Esophagus muscularis mucosa (tissue), 4 donors: ENCODE measurements at regions not wholly inside any gene's neighbourhood (a gene's known extent, or its start where the extent isn't known, plus 50 kb on each side); places are given as distances from the start of the nearest gene placed in this dataset.

Experiments used
- DNase-seq: peaks from one replicate; pipeline ENCODE4 v3.0.0-alpha.2; 2017; ENCODE audit errors: extremely low spot score
- H3K27ac ChIP-seq, 4 donors: fragments of 200-600 bp; sonication (generic); replicated peaks in 1 of 4; 1 replicate in 3 of 4; 2 replicates in 1 of 4; pipeline ENCODE4 v1.5.1; 2016 to 2019; ENCODE audit warnings: mild to moderate bottlenecking in 1 of 4
- H3K27me3 ChIP-seq, 4 donors: fragments of 200-600 bp; sonication (generic); one replicate each; pipeline versions ENCODE4 v1.5.1 to v1.6.0; 2016 to 2019
- H3K36me3 ChIP-seq, 4 donors: fragments of 200-600 bp; sonication (generic); one replicate each; pipeline ENCODE4 v1.5.1; 2016 to 2019
- H3K4me1 ChIP-seq, 4 donors: fragments of 200-600 bp; sonication (generic); one replicate each; pipeline ENCODE4 v1.5.1; 2016 to 2019
- H3K4me3 ChIP-seq, 4 donors: fragments of 200-600 bp; sonication (generic); 1 replicate in 2 of 4; 2 replicates in 2 of 4; pipeline ENCODE4 v1.5.1; 2016 to 2019; ENCODE audit warnings: mild to moderate bottlenecking in 4 of 4, moderate library complexity in 1 of 4
- H3K9me3 ChIP-seq, 4 donors: fragments of 200-600 bp; sonication (generic); 1 replicate in 3 of 4; 2 replicates in 1 of 4; pipeline ENCODE4 v1.5.1; 2016 to 2019
- EP300 ChIP-seq: sonication (generic); formaldehyde crosslinking; IDR thresholded peaks from one replicate; pipeline ENCODE4 v1.6.1; 2017; ENCODE audit warnings: antibody characterized with exemption
- POLR2A ChIP-seq: fragments of 450-650 bp; IDR thresholded peaks from one replicate; pipeline ENCODE4 v1.6.1; 2017; ENCODE audit warnings: antibody characterized with exemption, moderate library complexity, mild to moderate bottlenecking, low read depth
- POLR2AphosphoS5 ChIP-seq, 2 donors: sonication (generic); formaldehyde crosslinking; IDR thresholded peaks; one replicate each; pipeline ENCODE4 v1.6.1; 2017; ENCODE audit warnings: antibody characterized with exemption in 2 of 2
- WGBS: methylation state at CpG from one replicate; pipeline ENCODE4 v1.1.5; 2018; 5-methylcytosine and 5-hydroxymethylcytosine counted together
- intact Hi-C: fragments of 100-400 bp; cut with DNase I; formaldehyde crosslinking; loops from one replicate; pipeline ENCODE4 v1.15.1; 2023
- TF ChIP-seq, protein P1 (sequence below), 3 experiments: fragments of 200-600 bp in 2 of 3; fragments of 450-650 bp in 1 of 3; sonication (generic) in 2 of 3; IDR thresholded peaks; one replicate each; pipeline ENCODE4 v1.5.1; 2017 to 2019; ENCODE audit warnings: antibody characterized with exemption in 3 of 3, mild to moderate bottlenecking in 2 of 3, moderate library complexity in 1 of 3

DNA sequence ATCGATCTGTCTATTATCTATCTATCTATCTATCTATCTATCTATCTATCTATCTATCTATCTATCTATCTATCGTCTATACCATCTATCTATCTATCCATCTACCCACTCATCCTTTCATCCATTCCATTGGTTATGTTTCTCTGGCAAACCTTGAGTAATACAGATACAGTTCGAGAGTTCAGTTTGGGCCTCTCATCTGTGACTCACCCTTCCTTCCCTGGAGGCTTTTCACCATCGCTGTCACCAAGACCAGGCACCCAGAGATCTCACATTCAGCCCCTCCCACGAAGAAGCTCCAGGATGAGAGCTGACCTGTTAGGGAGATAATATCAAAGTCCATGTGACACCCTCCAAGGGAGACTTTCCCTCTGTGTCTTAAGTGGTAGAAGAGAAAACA is 164.1 kb upstream of the CELF4 start:
- no peak for DNase-seq
- H3K4me3 ChIP-seq, result no peak overlapping the region
- no peaks in the 10 kb centered on the region for H3K36me3 ChIP-seq
- no peak for TF ChIP-seq POLR2A
- TF ChIP-seq, protein P1, sequence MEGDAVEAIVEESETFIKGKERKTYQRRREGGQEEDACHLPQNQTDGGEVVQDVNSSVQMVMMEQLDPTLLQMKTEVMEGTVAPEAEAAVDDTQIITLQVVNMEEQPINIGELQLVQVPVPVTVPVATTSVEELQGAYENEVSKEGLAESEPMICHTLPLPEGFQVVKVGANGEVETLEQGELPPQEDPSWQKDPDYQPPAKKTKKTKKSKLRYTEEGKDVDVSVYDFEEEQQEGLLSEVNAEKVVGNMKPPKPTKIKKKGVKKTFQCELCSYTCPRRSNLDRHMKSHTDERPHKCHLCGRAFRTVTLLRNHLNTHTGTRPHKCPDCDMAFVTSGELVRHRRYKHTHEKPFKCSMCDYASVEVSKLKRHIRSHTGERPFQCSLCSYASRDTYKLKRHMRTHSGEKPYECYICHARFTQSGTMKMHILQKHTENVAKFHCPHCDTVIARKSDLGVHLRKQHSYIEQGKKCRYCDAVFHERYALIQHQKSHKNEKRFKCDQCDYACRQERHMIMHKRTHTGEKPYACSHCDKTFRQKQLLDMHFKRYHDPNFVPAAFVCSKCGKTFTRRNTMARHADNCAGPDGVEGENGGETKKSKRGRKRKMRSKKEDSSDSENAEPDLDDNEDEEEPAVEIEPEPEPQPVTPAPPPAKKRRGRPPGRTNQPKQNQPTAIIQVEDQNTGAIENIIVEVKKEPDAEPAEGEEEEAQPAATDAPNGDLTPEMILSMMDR (IDR thresholded peaks at IDR 0.05), result no peak
- no peak for TF ChIP-seq EP300
- TF ChIP-seq POLR2AphosphoS5 (IDR thresholded peaks at IDR 0.05), result no peak
- H3K9me3 ChIP-seq, result no peaks in the 10 kb centered on the region
- intact Hi-C loops, result no loop called here
- 86% methylated on average over 5 of the region's 5 CpGs for WGBS
- H3K27ac ChIP-seq, result no peak overlapping the region
- H3K27me3 ChIP-seq, result no peaks in the 10 kb centered on the region
- no peaks in the 10 kb centered on the region for H3K4me1 ChIP-seq

DNA sequence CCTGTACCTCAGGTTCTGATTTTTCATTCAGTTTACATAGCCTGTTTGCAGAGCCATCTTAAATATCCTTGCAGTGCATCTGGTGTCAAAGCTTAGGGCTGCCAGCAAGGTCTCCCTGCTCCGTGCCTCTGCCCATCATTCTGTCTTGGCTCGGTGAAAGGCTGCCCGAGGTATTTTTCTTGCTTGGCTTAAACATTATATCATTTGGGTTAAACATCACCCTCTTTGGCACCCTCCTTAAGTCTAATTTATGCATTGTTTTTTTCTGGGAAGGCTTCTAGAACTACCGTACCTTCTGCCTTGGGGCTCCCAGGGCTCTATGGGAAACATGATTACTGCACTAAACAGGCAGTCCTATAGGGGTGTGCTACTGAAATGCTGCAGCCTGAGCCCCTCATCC is 158.6 kb upstream of the CELF4 start:
- 75% methylated on average over 4 of the region's 4 CpGs for WGBS
- no peak overlapping the region for H3K27ac ChIP-seq

DNA sequence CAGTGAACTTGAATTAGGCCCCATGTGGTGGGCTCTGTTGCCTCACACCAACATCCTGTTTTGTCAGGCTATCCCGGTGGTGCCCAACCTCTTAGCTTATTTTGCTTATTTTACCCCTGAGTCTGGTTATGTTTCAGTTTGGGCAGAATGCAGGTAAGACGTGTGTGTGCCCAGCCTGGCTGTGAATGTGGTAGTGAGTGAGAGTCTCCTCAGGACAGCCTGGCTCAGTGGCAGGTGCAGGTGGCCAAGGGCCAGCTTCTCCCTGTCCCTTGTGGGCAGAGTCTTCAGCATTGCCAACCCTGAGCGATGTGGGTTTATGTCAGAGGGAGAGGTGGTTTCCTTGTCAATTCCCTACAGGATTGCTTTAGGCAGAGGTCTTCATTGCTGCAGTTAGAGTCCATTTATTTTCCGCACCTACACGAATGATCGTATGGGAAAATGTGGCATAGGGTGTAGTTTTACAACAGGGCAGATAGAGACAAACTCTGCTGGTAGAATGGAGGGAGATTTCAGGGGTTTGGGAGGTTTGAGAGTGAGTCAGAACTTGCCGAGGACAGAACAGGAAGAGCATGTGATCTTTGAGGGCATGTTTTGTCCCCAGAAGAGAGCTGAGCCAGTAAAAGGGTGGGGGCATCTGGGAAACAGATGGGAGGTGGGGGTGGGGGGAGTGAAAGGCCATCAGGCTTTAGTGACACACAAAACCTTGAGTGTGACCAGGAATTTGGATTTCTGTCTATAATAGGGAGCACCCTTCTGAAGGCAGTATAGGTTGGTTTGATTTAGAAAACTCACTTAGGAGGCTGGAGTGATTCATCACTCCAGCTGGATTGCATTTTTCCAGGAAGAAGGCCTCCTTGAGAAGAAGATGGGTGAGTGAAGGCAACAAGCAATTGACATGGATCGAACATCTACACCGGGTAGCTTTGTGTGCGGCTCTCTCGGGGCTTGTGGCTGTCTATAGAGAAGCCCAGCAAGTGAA is 156.2 kb upstream of the CELF4 start:
- no peaks in the 10 kb centered on the region for H3K36me3 ChIP-seq
- 82% methylated on average over 11 of the region's 11 CpGs for WGBS

More for the DNA sequence above, 158.6 kb upstream of the CELF4 start:
- Histone ChIP-seq H3K9me3 (no peaks in the 10 kb centered on the region), H3K36me3 (no peaks in the 10 kb centered on the region), H3K4me3 (no peak overlapping the region), H3K4me1 (no peaks in the 10 kb centered on the region), H3K27me3 (no peaks in the 10 kb centered on the region)
- intact Hi-C loops, result no loop called here
- no peak for DNase-seq
- TF ChIP-seq, protein P1 (IDR thresholded peaks at IDR 0.05), result no peak
- TF ChIP-seq POLR2A (no peak), EP300 (no peak), POLR2AphosphoS5 (IDR thresholded peaks at IDR 0.05) (no peak)

DNA sequence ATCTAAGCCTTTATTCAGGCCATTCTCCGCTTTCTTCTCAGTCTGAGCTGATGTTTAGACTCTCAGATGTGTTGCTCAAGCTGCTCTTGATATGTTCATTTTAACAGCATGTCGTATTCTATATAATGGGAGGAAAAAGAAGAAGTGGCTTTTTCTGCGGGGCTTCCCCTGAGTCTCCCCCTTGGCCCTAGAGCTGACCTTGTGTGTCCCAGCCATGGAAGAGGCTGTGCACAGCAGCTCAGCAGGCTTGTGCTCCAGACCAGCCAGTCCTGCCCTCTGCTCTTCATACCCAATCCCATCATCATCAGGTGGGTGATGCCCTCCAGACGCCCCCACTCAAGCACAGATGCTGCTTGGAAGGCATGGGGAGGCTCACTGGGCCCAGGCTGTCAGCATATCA is 155.1 kb upstream of the CELF4 start:
- Histone ChIP-seq H3K9me3 (no peaks in the 10 kb centered on the region), H3K4me1 (no peaks in the 10 kb centered on the region), H3K27me3 (no peaks in the 10 kb centered on the region), H3K36me3 (no peaks in the 10 kb centered on the region), H3K4me3 (no peak overlapping the region), H3K27ac (no peak overlapping the region)
- 63% methylated on average over 4 of the region's 4 CpGs for WGBS
- intact Hi-C loops, result no loop called here
- no peak for DNase-seq
- TF ChIP-seq POLR2A (no peak), EP300 (no peak), POLR2AphosphoS5 (IDR thresholded peaks at IDR 0.05) (no peak)
- TF ChIP-seq, protein P1 (IDR thresholded peaks at IDR 0.05), result no peak

More for the DNA sequence above, 156.2 kb upstream of the CELF4 start:
- H3K27ac ChIP-seq, result no peak overlapping the region
- no peaks in the 10 kb centered on the region for H3K9me3 ChIP-seq
- no peak overlapping the region for H3K4me3 ChIP-seq
- TF ChIP-seq POLR2AphosphoS5 (IDR thresholded peaks at IDR 0.05) (no peak), POLR2A (no peak), EP300 (no peak)
- TF ChIP-seq, protein P1 (IDR thresholded peaks at IDR 0.05), result no peak
- no peaks in the 10 kb centered on the region for H3K27me3 ChIP-seq
- no peak for DNase-seq
- H3K4me1 ChIP-seq, result no peaks in the 10 kb centered on the region
- intact Hi-C loops, result no loop called here
